ENCODE measurements at regions not wholly inside any gene's neighbourhood (a gene's known extent, or its start where the extent isn't known, plus 50 kb on each side); places are given as distances from the start of the nearest gene placed in this dataset.

DNA sequence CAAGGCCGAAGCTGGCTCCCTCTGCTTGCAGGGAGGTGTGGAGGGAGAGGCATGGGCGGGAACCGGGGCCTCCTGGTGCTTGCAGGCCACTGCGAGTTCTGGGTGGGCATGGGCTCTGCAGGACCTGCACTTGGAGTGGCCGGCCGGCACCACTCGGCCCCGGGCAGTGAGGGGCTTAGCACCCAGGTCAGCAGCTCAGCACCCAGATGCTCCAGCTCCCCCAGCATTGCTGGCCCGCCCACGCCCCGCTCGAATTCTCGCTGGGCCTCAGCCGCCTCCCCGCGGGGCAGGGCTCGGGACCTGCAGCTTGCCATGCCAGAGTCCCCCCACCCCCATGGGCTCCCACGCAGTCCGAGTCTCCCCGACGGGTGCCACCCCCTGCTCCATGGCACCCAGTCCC lies 176.2 kb upstream of the FAM98A start:
- DNase-seq (ENCODE audit: low spot score) = no peak
- Mint-ChIP-seq H3K27me3 (ENCODE audit: low read depth) (no peaks in the 10 kb centered on the region; the same call in 1 of the 2 replicates), H3K9me3 (peaks cover 32% of the 10 kb centered on the region), H3K4me3 (no peak overlapping the region), H3K36me3 (peaks cover 27% of the 10 kb centered on the region), H3K4me1 (peaks cover 4% of the 10 kb centered on the region; the same call in 1 of the 2 replicates), H3K27ac (no peak overlapping the region)
- no peak for TF ChIP-seq MXD4 (CRISPR knock-in tag; IDR thresholded peaks at IDR 0.05; ENCODE audit: borderline replicate concordance)
- TF ChIP-seq, protein P1, sequence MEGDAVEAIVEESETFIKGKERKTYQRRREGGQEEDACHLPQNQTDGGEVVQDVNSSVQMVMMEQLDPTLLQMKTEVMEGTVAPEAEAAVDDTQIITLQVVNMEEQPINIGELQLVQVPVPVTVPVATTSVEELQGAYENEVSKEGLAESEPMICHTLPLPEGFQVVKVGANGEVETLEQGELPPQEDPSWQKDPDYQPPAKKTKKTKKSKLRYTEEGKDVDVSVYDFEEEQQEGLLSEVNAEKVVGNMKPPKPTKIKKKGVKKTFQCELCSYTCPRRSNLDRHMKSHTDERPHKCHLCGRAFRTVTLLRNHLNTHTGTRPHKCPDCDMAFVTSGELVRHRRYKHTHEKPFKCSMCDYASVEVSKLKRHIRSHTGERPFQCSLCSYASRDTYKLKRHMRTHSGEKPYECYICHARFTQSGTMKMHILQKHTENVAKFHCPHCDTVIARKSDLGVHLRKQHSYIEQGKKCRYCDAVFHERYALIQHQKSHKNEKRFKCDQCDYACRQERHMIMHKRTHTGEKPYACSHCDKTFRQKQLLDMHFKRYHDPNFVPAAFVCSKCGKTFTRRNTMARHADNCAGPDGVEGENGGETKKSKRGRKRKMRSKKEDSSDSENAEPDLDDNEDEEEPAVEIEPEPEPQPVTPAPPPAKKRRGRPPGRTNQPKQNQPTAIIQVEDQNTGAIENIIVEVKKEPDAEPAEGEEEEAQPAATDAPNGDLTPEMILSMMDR (IDR thresholded peaks at IDR 0.05) = no peak
- TF ChIP-seq ZNF317 (CRISPR knock-in tag; IDR thresholded peaks at IDR 0.05; ENCODE audit: borderline replicate concordance, low read depth) = no peak
- no peak for ATAC-seq
- CTCF ChIA-PET = interaction anchor here (0.6 kb wide), 1 partner anchor 309 kb away, joined by 3 read pairs; no protein-coding TSS in a partner anchor
- POLR2A ChIA-PET = no interaction called here

DNA sequence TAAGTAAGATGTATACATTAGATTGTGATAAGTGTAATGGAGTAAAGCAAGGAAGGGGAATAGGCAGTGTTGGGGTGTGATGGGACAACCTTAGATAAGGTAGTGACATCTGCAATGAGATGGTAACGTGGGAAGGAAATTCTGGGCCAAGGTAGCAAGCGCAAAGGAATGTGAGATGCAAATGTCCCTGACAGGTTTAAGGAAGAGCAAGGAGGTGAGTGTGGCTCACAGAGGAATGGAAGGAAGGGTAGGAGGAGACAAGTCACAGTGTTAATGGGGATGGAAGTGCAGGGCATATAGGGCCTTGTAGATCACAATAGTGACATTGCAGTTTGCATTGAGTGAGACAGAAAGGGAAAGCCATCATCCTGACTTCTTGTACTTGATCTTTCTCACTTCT lies 170.9 kb upstream of the FAM98A start:
- CTCF ChIA-PET = no interaction called here
- no peak overlapping the region for H3K4me3 Mint-ChIP-seq
- no peak for DNase-seq (ENCODE audit: low spot score)

DNA sequence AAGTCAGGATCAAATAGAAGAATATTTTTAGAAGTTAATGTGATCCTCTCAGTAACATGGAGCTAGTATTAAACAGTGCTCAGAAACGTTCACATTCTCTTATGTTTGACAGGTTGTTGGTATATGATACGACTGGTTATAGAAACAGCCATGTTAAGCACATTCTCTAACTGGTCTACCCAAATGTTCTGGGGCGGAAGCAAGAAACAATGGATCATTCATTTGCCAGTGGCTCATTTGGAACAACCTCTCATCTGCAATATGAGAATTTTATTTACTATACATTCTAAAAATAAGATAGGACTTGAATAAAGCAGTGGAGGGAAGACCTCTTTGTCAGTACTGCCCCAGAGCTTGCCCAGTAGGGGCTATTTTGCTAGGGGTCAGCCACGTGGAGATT lies 167.1 kb upstream of the FAM98A start:
- DNase-seq (ENCODE audit: low spot score) (no peak), ATAC-seq (no peak)
- Mint-ChIP-seq H3K36me3 (peaks cover 6% of the 10 kb centered on the region; the same call in 1 of the 2 replicates), H3K27ac (no peak overlapping the region), H3K9me3 (peaks cover 3% of the 10 kb centered on the region; the same call in 1 of the 2 replicates), H3K27me3 (ENCODE audit: low read depth) (no peaks in the 10 kb centered on the region; the same call in 1 of the 2 replicates), H3K4me3 (no peak overlapping the region), H3K4me1 (peaks cover 20% of the 10 kb centered on the region)
- TF ChIP-seq NFYB (CRISPR knock-in tag; conservative IDR thresholded peaks at IDR 0.05; ENCODE audit: low read depth) = no peak
- TF ChIP-seq OVOL2 (CRISPR knock-in tag; IDR thresholded peaks at IDR 0.05; ENCODE audit: borderline replicate concordance) = no peak
- TF ChIP-seq, protein P2, sequence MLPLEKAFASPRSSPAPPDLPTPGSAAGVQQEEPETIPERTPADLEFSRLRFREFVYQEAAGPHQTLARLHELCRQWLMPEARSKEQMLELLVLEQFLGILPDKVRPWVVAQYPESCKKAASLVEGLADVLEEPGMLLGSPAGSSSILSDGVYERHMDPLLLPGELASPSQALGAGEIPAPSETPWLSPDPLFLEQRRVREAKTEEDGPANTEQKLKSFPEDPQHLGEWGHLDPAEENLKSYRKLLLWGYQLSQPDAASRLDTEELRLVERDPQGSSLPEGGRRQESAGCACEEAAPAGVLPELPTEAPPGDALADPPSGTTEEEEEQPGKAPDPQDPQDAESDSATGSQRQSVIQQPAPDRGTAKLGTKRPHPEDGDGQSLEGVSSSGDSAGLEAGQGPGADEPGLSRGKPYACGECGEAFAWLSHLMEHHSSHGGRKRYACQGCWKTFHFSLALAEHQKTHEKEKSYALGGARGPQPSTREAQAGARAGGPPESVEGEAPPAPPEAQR (CRISPR knock-in tag; IDR thresholded peaks at IDR 0.05) = no peak
- no peak for TF ChIP-seq CREM (CRISPR knock-in tag; IDR thresholded peaks at IDR 0.05)
- no peak for TF ChIP-seq ZBTB21 (CRISPR knock-in tag; IDR thresholded peaks at IDR 0.05; ENCODE audit: borderline replicate concordance)
- no peak for TF ChIP-seq FOXJ3 (CRISPR knock-in tag; IDR thresholded peaks at IDR 0.05; ENCODE audit: borderline replicate concordance)
- no peak for TF ChIP-seq IRF2 (CRISPR knock-in tag; IDR thresholded peaks at IDR 0.05; ENCODE audit: borderline replicate concordance, low read depth)
- TF ChIP-seq ZNF317 (CRISPR knock-in tag; IDR thresholded peaks at IDR 0.05; ENCODE audit: borderline replicate concordance, low read depth) = no peak
- TF ChIP-seq HMGA2 (CRISPR knock-in tag; IDR thresholded peaks at IDR 0.05) = no peak
- no peak for TF ChIP-seq ZNF138 (CRISPR knock-in tag; conservative IDR thresholded peaks at IDR 0.05)
- TF ChIP-seq, protein P3, sequence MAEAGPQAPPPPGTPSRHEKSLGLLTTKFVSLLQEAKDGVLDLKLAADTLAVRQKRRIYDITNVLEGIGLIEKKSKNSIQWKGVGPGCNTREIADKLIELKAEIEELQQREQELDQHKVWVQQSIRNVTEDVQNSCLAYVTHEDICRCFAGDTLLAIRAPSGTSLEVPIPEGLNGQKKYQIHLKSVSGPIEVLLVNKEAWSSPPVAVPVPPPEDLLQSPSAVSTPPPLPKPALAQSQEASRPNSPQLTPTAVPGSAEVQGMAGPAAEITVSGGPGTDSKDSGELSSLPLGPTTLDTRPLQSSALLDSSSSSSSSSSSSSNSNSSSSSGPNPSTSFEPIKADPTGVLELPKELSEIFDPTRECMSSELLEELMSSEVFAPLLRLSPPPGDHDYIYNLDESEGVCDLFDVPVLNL (CRISPR knock-in tag; IDR thresholded peaks at IDR 0.05; ENCODE audit: borderline replicate concordance, low read depth) = no peak
- no peak for TF ChIP-seq MYBL2 (CRISPR knock-in tag; IDR thresholded peaks at IDR 0.05)
- CTCF ChIA-PET = no interaction called here
- POLR2A ChIA-PET = no interaction called here

More for the DNA sequence above, 170.9 kb upstream of the FAM98A start:
- POLR2A ChIA-PET = no interaction called here
- Mint-ChIP-seq H3K27me3 (ENCODE audit: low read depth) (no peaks in the 10 kb centered on the region; the same call in 1 of the 2 replicates), H3K4me1 (peaks cover 9% of the 10 kb centered on the region), H3K27ac (no peak overlapping the region), H3K36me3 (peaks cover 11% of the 10 kb centered on the region), H3K9me3 (peaks cover 15% of the 10 kb centered on the region)
- ATAC-seq = peak; percentile 60
- TF ChIP-seq RELA (CRISPR knock-in tag; IDR thresholded peaks at IDR 0.05; ENCODE audit: borderline replicate concordance) = no peak
- TF ChIP-seq, protein P4, sequence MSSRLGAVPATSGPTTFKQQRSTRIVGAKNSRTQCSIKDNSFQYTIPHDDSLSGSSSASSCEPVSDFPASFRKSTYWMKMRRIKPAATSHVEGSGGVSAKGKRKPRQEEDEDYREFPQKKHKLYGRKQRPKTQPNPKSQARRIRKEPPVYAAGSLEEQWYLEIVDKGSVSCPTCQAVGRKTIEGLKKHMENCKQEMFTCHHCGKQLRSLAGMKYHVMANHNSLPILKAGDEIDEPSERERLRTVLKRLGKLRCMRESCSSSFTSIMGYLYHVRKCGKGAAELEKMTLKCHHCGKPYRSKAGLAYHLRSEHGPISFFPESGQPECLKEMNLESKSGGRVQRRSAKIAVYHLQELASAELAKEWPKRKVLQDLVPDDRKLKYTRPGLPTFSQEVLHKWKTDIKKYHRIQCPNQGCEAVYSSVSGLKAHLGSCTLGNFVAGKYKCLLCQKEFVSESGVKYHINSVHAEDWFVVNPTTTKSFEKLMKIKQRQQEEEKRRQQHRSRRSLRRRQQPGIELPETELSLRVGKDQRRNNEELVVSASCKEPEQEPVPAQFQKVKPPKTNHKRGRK (CRISPR knock-in tag; IDR thresholded peaks at IDR 0.05; ENCODE audit: borderline replicate concordance) = no peak
- TF ChIP-seq, protein P5, sequence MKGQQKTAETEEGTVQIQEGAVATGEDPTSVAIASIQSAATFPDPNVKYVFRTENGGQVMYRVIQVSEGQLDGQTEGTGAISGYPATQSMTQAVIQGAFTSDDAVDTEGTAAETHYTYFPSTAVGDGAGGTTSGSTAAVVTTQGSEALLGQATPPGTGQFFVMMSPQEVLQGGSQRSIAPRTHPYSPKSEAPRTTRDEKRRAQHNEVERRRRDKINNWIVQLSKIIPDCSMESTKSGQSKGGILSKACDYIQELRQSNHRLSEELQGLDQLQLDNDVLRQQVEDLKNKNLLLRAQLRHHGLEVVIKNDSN (CRISPR knock-in tag; IDR thresholded peaks at IDR 0.05) = no peak
- no peak for TF ChIP-seq EMX1 (CRISPR knock-in tag; IDR thresholded peaks at IDR 0.05)
- TF ChIP-seq SP1 (CRISPR knock-in tag; conservative IDR thresholded peaks at IDR 0.05) = no peak

Measured in WTC11 (cell line).